SK-N-SH (cell line): ENCODE measurements at regions not wholly inside any gene's neighbourhood (a gene's known extent, or its start where the extent isn't known, plus 50 kb on each side); places are given as distances from the start of the nearest gene placed in this dataset.
"Not testable (repeated sequence)": the region's sequence is repeated elsewhere in the genome, so short reads cannot be mapped to it uniquely, and the experiment has no call there.

Experiments
- CTCF ChIA-PET: fragments of 300-600, 350-600 bp; formaldehyde crosslinking; extraction: SDS; loops from one replicate; lab custom pipeline; 2021; lab: Yijun Ruan, JAX
- POLR2A ChIA-PET: fragments of 350-600 bp; sonication (Branson Sonifier 250); formaldehyde crosslinking; extraction: SDS; loops from one replicate; lab custom pipeline; 2020; ENCODE audit warnings: antibody characterized with exemption, inconsistent platforms; lab: Yijun Ruan, JAX
- DNase-seq: peaks from one replicate; pipeline ENCODE4 v3.0.0; 2012
- H2AFZ ChIP-seq: fragments of 200-600 bp; sonication (generic); 2 replicates; pipeline ENCODE4 v1.8.1; 2016; ENCODE audit warnings: antibody characterized with exemption, mild to moderate bottlenecking, low read depth
- H3F3A ChIP-seq: fragments of 200-600 bp; sonication (generic); replicated peaks from 2 replicates; pipeline ENCODE3; 2016; ENCODE audit warnings: antibody characterized with exemption, mild to moderate bottlenecking; ENCODE audit not compliant: insufficient read depth
- H3K27ac ChIP-seq, 2 experiments: fragments of 200-500 bp in 1 of 2; fragments of 200-600 bp in 1 of 2; sonication (Bioruptor generic) in 1 of 2; sonication (generic), shearing (Covaris generic) in 1 of 2; 2 replicates each; pipeline versions ENCODE4 v1.5.1 to v1.6.1; 2014 to 2016; ENCODE audit warnings: low read depth in 2 of 2, inconsistent platforms in 1 of 2, low read length in 1 of 2, mild to moderate bottlenecking in 1 of 2, mixed read lengths in 1 of 2
- H3K27me3 ChIP-seq: fragments of 200-600 bp; sonication (generic), shearing (Covaris generic); 2 replicates; pipeline ENCODE4 v1.6.1; 2016; ENCODE audit warnings: mixed run types; ENCODE audit not compliant: insufficient read depth
- H3K36me3 ChIP-seq, 2 experiments: fragments of 200-500 bp in 1 of 2; fragments of 200-600 bp in 1 of 2; sonication (Bioruptor generic) in 1 of 2; sonication (generic) in 1 of 2; replicated peaks in 1 of 2; 2 replicates each; pipeline versions ENCODE3 to v1.5.1; 2014 to 2016; ENCODE audit warnings: low read length in 1 of 2, mild to moderate bottlenecking in 1 of 2; ENCODE audit not compliant: insufficient read depth in 2 of 2, control insufficient read depth in 1 of 2
- H3K4me1 ChIP-seq, 2 experiments: fragments of 200-500 bp in 1 of 2; fragments of 200-600 bp in 1 of 2; sonication (Bioruptor generic) in 1 of 2; sonication (generic), shearing (Covaris generic) in 1 of 2; 2 replicates each; pipeline versions ENCODE4 v1.5.1 to v1.6.1; 2014 to 2016; ENCODE audit warnings: low read depth in 1 of 2, low read length in 1 of 2, mixed run types in 1 of 2; ENCODE audit not compliant: insufficient read depth in 2 of 2, control insufficient read depth in 1 of 2
- H3K4me2 ChIP-seq: fragments of 200-600 bp; sonication (generic), shearing (Covaris generic); 2 replicates; pipeline ENCODE4 v1.6.1; 2017; ENCODE audit warnings: mixed run types
- H3K4me3 ChIP-seq, 2 experiments: fragments of 200-500 bp in 1 of 2; fragments of 200-600 bp in 1 of 2; sonication (Bioruptor generic) in 1 of 2; sonication (generic), shearing (Covaris generic) in 1 of 2; 2 replicates each; pipeline versions ENCODE4 v1.5.1 to v1.8.1; 2014 to 2016; ENCODE audit warnings: low read depth in 2 of 2, inconsistent platforms in 1 of 2, low read length in 1 of 2, mild to moderate bottlenecking in 1 of 2, mixed read lengths in 1 of 2, moderate library complexity in 1 of 2
- H3K79me2 ChIP-seq: fragments of 200-600 bp; sonication (generic); 2 replicates; pipeline ENCODE4 v1.8.1; 2017; ENCODE audit warnings: mild to moderate bottlenecking; ENCODE audit not compliant: insufficient read depth
- H3K9ac ChIP-seq: fragments of 200-600 bp; sonication (generic); 2 replicates; pipeline ENCODE4 v1.6.1; 2017; ENCODE audit warnings: mixed run types
- H3K9me2 ChIP-seq: fragments of 200-600 bp; sonication (generic); 2 replicates; pipeline ENCODE4 v1.6.1; 2017; ENCODE audit warnings: mixed run types
- H3K9me3 ChIP-seq: fragments of 200-600 bp; sonication (generic); 2 replicates; pipeline ENCODE4 v1.6.1; 2017; ENCODE audit warnings: mixed run types, mild to moderate bottlenecking, moderate library complexity
- H4K20me1 ChIP-seq: fragments of 200-600 bp; sonication (generic); 2 replicates; pipeline ENCODE4 v1.6.1; 2017; ENCODE audit warnings: mild to moderate bottlenecking, mixed run types; ENCODE audit not compliant: insufficient read depth
- CHD2 ChIP-seq: fragments of 150-350 bp; IDR thresholded peaks from 2 replicates; pipeline ENCODE4 v1.6.1; 2018; ENCODE audit warnings: low read length; ENCODE audit not compliant: partially characterized antibody
- EP300 ChIP-seq, 2 experiments: IDR thresholded peaks; 2 replicates each; pipeline versions ENCODE4 v1.4.0 to v1.6.1; 2012; ENCODE audit warnings: borderline replicate concordance in 1 of 2, low read depth in 1 of 2, low read length in 1 of 2
- GABPA ChIP-seq: IDR thresholded peaks from 2 replicates; pipeline ENCODE4 v1.4.0; 2012; ENCODE audit warnings: low read depth, mild to moderate bottlenecking
- GATA2 ChIP-seq: sonication (generic); formaldehyde crosslinking; IDR thresholded peaks from 2 replicates; pipeline ENCODE4 v1.5.0; 2020; ENCODE audit warnings: mild to moderate bottlenecking, missing genetic modification reagents
- RXRA ChIP-seq: IDR thresholded peaks from 2 replicates; pipeline ENCODE4 v1.4.0; 2012; ENCODE audit warnings: low read depth, mild to moderate bottlenecking, borderline replicate concordance
- YY1 ChIP-seq: IDR thresholded peaks from 2 replicates; pipeline ENCODE4 v1.4.0; 2012; ENCODE audit warnings: low read depth, mild to moderate bottlenecking
- WGBS: methylation state at CpG from one replicate; pipeline ENCODE4 v1.1.6; 2017; ENCODE audit warnings: low lambda C conversion rate; 5-methylcytosine and 5-hydroxymethylcytosine counted together
- TF ChIP-seq, protein P1 (sequence below): fragments of 150-350 bp; IDR thresholded peaks from 2 replicates; pipeline ENCODE4 v1.6.1; 2017; ENCODE audit warnings: antibody characterized with exemption, low read length, low read depth, borderline replicate concordance
- TF ChIP-seq, protein P2 (sequence below): IDR thresholded peaks from 2 replicates; pipeline ENCODE4 v1.4.0; 2012; ENCODE audit warnings: low read depth
- TF ChIP-seq, protein P3 (sequence below): IDR thresholded peaks from 2 replicates; pipeline ENCODE4 v1.6.1; 2012; ENCODE audit warnings: mild to moderate bottlenecking, low read depth, low read length, moderate library complexity
- TF ChIP-seq, protein P4 (sequence below): IDR thresholded peaks from 2 replicates; pipeline ENCODE4 v1.4.0; 2012; ENCODE audit warnings: low read depth, borderline replicate concordance

DNA sequence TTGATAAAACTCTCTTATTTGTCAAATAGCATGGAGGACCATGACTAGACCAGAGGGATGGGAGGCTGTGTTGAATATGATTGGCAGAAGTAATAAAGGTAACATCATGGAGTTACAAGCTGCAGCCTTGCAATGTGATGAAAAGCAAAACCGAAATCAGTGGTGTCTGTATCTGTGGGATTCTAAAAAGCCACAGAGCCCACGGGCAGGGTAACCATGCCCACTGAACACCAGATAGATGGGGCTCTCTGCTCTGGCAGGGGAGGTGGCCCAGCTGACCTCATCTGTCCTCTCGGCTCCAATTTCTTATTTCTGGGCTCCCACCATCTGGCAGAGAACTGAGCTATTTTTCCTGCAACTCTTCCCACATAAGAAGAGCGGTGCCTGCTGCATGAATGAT is 1072.2 kb downstream of the GATA3 start (continued):
- TF ChIP-seq, protein P1, sequence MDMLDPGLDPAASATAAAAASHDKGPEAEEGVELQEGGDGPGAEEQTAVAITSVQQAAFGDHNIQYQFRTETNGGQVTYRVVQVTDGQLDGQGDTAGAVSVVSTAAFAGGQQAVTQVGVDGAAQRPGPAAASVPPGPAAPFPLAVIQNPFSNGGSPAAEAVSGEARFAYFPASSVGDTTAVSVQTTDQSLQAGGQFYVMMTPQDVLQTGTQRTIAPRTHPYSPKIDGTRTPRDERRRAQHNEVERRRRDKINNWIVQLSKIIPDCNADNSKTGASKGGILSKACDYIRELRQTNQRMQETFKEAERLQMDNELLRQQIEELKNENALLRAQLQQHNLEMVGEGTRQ, result no peak

DNA sequence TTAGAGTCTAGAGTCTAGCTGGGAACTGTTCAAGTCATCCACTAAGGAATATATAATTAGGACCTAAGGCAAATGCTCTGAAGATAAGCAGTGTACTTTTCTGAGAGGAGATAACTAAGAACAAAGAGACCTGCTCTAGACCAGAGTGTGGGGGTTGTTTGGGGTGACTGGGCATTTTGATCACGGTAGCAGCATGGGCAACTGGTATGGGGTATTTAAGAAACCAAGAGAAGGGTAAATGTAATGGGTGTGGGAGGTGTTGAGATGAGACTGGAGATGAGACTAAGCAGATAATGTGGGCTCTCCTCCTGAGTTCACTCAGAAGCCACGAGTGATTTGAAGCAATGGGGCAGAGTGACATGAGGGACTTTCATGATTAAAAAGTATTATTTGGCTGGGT is 1082.9 kb downstream of the GATA3 start:
- ChIA-PET POLR2A (no interaction called here), CTCF (no interaction called here)
- WGBS, result 30% methylated on average over 2 of the region's 2 CpGs
- Histone ChIP-seq H2AFZ (no peak overlapping the region), H3K4me2 (no peak overlapping the region), H4K20me1 (no peaks in the 10 kb centered on the region), H3K27ac (no peak overlapping the region), H3K9me2 (no peaks in the 10 kb centered on the region), H3K79me2 (no peaks in the 10 kb centered on the region), H3K4me3 (no peak overlapping the region), H3K27me3 (no peaks in the 10 kb centered on the region), H3K4me1 (peaks cover 0 to 2% of the 10 kb centered on the region in 2 experiments; a peak in 2 of 4 replicates), H3K36me3 (no peaks in the 10 kb centered on the region)
- no peak for DNase-seq
- no peak for TF ChIP-seq YY1
- TF ChIP-seq EP300 (IDR thresholded peaks at IDR 0.05; ENCODE audit: borderline replicate concordance in 1 of 2, low read depth in 1 of 2, low read length in 1 of 2), result no peak
- TF ChIP-seq CHD2, result no peak
- no peak for TF ChIP-seq GATA2 (CRISPR knock-in tag)
- no peak for TF ChIP-seq RXRA
- TF ChIP-seq, all 33 proteins: peak for 0
- Histone ChIP-seq H3K9me3 (no peaks in the 10 kb centered on the region), H3K9ac (no peak overlapping the region), H3F3A (no peaks in the 10 kb centered on the region)

DNA sequence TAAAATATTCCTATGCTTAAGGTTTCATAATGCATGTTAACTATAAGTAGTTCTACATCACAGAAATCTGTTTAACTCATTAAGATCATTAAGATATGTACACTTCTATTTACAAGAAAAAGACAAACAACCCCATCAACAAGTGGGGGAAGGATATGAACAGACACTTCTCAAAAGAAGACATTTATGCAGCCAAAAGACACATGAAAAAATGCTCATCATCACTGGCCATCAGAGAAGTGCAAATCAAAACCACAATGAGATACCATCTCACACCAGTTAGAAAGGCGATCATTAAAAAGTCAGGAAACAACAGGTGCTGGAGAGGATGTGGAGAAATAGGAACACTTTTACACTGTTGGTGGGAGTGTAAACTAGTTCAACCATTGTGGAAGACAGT is 1084.3 kb downstream of the GATA3 start:
- H4K20me1 ChIP-seq, H3K27ac ChIP-seq, H3K4me2 ChIP-seq, H3K79me2 ChIP-seq, POLR2A ChIA-PET, H3K4me1 ChIP-seq, H3K36me3 ChIP-seq, H3K9me2 ChIP-seq, H3K9ac ChIP-seq, DNase-seq, H3F3A ChIP-seq, H3K9me3 ChIP-seq, H3K27me3 ChIP-seq, H2AFZ ChIP-seq, H3K4me3 ChIP-seq, CTCF ChIA-PET: not testable (repeated sequence)
- WGBS, result 85% methylated on average over 1 of the region's 1 CpG

DNA sequence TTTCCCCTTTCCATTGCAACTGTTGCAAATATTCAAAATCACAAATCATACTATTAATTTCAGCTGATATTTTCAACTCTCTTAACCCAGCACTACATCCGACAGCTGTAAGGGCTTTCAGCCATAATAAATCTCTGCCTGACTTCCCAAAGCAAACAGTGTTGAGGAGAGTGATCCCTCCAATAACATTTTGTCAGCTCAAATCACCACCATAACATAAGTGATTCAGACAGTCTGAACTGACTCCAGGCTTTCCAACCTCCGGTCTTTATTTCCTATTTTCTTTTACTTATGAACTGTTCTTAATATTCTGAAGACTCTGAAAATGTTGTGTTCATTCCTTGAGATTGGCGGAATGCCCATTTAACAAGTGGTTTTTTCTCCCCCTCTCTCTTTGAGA is 1085.9 kb downstream of the GATA3 start:
- 24% methylated on average over 3 of the region's 3 CpGs for WGBS
- CTCF ChIA-PET, result no interaction called here

More for the DNA sequence above, 1085.9 kb downstream of the GATA3 start:
- TF ChIP-seq RXRA (no peak), GABPA (no peak)
- TF ChIP-seq, protein P2, sequence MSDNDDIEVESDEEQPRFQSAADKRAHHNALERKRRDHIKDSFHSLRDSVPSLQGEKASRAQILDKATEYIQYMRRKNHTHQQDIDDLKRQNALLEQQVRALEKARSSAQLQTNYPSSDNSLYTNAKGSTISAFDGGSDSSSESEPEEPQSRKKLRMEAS, result no peak
- TF ChIP-seq, protein P3, sequence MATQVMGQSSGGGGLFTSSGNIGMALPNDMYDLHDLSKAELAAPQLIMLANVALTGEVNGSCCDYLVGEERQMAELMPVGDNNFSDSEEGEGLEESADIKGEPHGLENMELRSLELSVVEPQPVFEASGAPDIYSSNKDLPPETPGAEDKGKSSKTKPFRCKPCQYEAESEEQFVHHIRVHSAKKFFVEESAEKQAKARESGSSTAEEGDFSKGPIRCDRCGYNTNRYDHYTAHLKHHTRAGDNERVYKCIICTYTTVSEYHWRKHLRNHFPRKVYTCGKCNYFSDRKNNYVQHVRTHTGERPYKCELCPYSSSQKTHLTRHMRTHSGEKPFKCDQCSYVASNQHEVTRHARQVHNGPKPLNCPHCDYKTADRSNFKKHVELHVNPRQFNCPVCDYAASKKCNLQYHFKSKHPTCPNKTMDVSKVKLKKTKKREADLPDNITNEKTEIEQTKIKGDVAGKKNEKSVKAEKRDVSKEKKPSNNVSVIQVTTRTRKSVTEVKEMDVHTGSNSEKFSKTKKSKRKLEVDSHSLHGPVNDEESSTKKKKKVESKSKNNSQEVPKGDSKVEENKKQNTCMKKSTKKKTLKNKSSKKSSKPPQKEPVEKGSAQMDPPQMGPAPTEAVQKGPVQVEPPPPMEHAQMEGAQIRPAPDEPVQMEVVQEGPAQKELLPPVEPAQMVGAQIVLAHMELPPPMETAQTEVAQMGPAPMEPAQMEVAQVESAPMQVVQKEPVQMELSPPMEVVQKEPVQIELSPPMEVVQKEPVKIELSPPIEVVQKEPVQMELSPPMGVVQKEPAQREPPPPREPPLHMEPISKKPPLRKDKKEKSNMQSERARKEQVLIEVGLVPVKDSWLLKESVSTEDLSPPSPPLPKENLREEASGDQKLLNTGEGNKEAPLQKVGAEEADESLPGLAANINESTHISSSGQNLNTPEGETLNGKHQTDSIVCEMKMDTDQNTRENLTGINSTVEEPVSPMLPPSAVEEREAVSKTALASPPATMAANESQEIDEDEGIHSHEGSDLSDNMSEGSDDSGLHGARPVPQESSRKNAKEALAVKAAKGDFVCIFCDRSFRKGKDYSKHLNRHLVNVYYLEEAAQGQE, result no peak
- TF ChIP-seq, protein P4, sequence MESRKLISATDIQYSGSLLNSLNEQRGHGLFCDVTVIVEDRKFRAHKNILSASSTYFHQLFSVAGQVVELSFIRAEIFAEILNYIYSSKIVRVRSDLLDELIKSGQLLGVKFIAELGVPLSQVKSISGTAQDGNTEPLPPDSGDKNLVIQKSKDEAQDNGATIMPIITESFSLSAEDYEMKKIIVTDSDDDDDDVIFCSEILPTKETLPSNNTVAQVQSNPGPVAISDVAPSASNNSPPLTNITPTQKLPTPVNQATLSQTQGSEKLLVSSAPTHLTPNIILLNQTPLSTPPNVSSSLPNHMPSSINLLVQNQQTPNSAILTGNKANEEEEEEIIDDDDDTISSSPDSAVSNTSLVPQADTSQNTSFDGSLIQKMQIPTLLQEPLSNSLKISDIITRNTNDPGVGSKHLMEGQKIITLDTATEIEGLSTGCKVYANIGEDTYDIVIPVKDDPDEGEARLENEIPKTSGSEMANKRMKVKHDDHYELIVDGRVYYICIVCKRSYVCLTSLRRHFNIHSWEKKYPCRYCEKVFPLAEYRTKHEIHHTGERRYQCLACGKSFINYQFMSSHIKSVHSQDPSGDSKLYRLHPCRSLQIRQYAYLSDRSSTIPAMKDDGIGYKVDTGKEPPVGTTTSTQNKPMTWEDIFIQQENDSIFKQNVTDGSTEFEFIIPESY, result no peak
- no peaks in the 10 kb centered on the region for H3K27me3 ChIP-seq
- no peak overlapping the region for H3K27ac ChIP-seq
- H3K9me2 ChIP-seq, result no peaks in the 10 kb centered on the region
- no peak overlapping the region for H2AFZ ChIP-seq
- H3K79me2 ChIP-seq, result no peaks in the 10 kb centered on the region
- POLR2A ChIA-PET, result no interaction called here
- no peaks in the 10 kb centered on the region for H3K36me3 ChIP-seq
- DNase-seq, result no peak
- no peaks in the 10 kb centered on the region for H4K20me1 ChIP-seq
- H3F3A ChIP-seq, result no peaks in the 10 kb centered on the region
- H3K4me2 ChIP-seq, result no peak overlapping the region
- no peak overlapping the region for H3K9ac ChIP-seq
- H3K4me1 ChIP-seq, result peaks cover 0 to 2% of the 10 kb centered on the region in 2 experiments; a peak in 2 of 4 replicates
- H3K9me3 ChIP-seq, result no peaks in the 10 kb centered on the region
- no peak overlapping the region for H3K4me3 ChIP-seq
